Ovary (tissue), 7 donors: ENCODE measurements at regions not wholly inside any gene's neighbourhood (a gene's known extent, or its start where the extent isn't known, plus 50 kb on each side); places are given as distances from the start of the nearest gene placed in this dataset.
A peak's percentile ranks its signal among the peaks of the same experiment; 100 is the strongest.

Experiments
- DNase-seq, 5 donors: peaks; one replicate each; pipeline ENCODE4 v3.0.0-alpha.2; 2019 to 2020
- H3K27ac ChIP-seq, 2 donors: fragments of 200-600 bp; one replicate each; pipeline versions ENCODE4 v1.5.1 to v1.8.0; 2019 to 2022
- H3K27me3 ChIP-seq: fragments of 200-600 bp; one replicate; pipeline ENCODE4 v1.8.0; 2022
- H3K36me3 ChIP-seq: fragments of 200-600 bp; sonication (generic); one replicate; pipeline ENCODE4 v1.5.1; 2019
- H3K4me1 ChIP-seq: one replicate; pipeline ENCODE4 v1.8.1; 2013; ENCODE audit warnings: mild to moderate bottlenecking, moderate library complexity; ENCODE audit not compliant: insufficient read depth
- H3K4me3 ChIP-seq: fragments of 200-600 bp; sonication (generic); one replicate; pipeline ENCODE4 v1.5.1; 2017
- H3K9me3 ChIP-seq, 2 donors: fragments of 200-600 bp in 1 of 2; sonication (generic) in 1 of 2; one replicate each; pipeline versions ENCODE4 v1.5.1 to v1.8.1; 2013 to 2019; ENCODE audit warnings: mild to moderate bottlenecking in 1 of 2, moderate library complexity in 1 of 2
- EP300 ChIP-seq: sonication (generic); formaldehyde crosslinking; IDR thresholded peaks from one replicate; pipeline ENCODE4 v1.6.1; 2017; ENCODE audit warnings: antibody characterized with exemption
- POLR2A ChIP-seq: fragments of 450-650 bp; IDR thresholded peaks from one replicate; pipeline ENCODE4 v1.6.1; 2017; ENCODE audit warnings: antibody characterized with exemption, mild to moderate bottlenecking, moderate library complexity
- WGBS, 3 donors: extraction: QIAGEN DNeasy Blood & Tissue Kit in 1 of 3; methylation state at CpG; one replicate each; pipeline versions ENCODE4 v1.1.5 to v1.1.7; 2013 to 2017; 5-methylcytosine and 5-hydroxymethylcytosine counted together
- intact Hi-C, 4 donors: fragments of 100-400 bp; cut with DNase I; formaldehyde crosslinking; loops; one replicate each; pipeline versions ENCODE4 v1.11.0 to v1.15.1; 2022 to 2023
- TF ChIP-seq, protein P1 (sequence below), 3 donors: fragments of 450-650 bp in 2 of 3; fragments of 200-600 bp in 1 of 3; IDR thresholded peaks; one replicate each; pipeline versions ENCODE4 v1.5.1 to v1.8.0; 2016 to 2022; ENCODE audit warnings: antibody characterized with exemption in 3 of 3, mild to moderate bottlenecking in 1 of 3
- donor health status: DM: no; HTN: no; CAD: no; lungs with moderate emphysema.
- donor health status: DM: no; HTN: no; CAD: no.
- donor health status: Bipolar disorder and iron deficiency.
- donor health status: DM: no; HTN: no; CAD: no.
- donor health status: DM: yes; HTN: yes; CAD: no.

DNA sequence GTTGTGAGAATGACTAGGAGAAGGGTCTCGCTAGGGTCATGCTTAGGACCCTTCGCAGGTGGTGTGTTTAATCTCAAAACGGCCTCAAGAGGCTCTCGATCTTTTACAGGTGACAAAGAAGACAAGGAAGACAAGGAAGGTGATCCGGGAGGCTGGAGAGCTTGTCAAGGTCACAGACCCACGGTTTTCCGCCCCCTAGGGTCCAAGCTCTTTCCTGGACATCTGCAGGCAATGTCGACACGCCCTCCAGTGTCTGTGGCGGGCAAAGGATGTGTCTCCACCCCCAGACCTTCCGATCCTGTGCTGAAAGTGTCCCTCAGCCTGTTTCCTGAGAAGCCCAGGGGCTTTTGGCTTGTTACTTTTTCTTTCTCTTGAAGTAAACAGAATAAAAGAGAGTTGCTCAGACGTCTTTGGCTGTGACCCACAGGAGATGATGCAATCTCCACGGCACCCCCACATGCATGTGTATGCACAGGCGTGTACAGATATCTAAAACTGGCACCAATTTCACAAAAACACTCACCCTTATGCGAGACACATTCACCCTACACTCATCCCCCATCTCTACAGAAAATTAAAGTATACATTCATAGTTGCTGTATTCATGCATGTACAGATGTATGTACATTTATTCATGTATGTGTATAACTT lies 108.8 kb downstream of the KLF13 start:
- H3K36me3 ChIP-seq = no peaks in the 10 kb centered on the region
- no peaks in the 10 kb centered on the region for H3K27me3 ChIP-seq
- H3K9me3 ChIP-seq = no peaks in the 10 kb centered on the region
- 9 to 12% (median 10%) methylated on average over 15 of the region's 15 CpGs for WGBS, 3 donors
- peaks cover 2% of the 10 kb centered on the region for H3K4me1 ChIP-seq
- no peak for TF ChIP-seq POLR2A
- TF ChIP-seq, protein P1, sequence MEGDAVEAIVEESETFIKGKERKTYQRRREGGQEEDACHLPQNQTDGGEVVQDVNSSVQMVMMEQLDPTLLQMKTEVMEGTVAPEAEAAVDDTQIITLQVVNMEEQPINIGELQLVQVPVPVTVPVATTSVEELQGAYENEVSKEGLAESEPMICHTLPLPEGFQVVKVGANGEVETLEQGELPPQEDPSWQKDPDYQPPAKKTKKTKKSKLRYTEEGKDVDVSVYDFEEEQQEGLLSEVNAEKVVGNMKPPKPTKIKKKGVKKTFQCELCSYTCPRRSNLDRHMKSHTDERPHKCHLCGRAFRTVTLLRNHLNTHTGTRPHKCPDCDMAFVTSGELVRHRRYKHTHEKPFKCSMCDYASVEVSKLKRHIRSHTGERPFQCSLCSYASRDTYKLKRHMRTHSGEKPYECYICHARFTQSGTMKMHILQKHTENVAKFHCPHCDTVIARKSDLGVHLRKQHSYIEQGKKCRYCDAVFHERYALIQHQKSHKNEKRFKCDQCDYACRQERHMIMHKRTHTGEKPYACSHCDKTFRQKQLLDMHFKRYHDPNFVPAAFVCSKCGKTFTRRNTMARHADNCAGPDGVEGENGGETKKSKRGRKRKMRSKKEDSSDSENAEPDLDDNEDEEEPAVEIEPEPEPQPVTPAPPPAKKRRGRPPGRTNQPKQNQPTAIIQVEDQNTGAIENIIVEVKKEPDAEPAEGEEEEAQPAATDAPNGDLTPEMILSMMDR (IDR thresholded peaks at IDR 0.05) = peak in 2 of 3 donors; percentile 58 to 65
- peak; percentile 57 to 88 (median 73) for DNase-seq
- intact Hi-C loops = loop anchor here in 1 of 4 donors (5.0 to 10.0 kb wide), 2 partner anchors 68 to 111 kb away; partner anchors contain the start of gene KLF13
- peak overlapping the region in 1 of 2 donors; percentile 36 for H3K27ac ChIP-seq
- H3K4me3 ChIP-seq = no peak overlapping the region

DNA sequence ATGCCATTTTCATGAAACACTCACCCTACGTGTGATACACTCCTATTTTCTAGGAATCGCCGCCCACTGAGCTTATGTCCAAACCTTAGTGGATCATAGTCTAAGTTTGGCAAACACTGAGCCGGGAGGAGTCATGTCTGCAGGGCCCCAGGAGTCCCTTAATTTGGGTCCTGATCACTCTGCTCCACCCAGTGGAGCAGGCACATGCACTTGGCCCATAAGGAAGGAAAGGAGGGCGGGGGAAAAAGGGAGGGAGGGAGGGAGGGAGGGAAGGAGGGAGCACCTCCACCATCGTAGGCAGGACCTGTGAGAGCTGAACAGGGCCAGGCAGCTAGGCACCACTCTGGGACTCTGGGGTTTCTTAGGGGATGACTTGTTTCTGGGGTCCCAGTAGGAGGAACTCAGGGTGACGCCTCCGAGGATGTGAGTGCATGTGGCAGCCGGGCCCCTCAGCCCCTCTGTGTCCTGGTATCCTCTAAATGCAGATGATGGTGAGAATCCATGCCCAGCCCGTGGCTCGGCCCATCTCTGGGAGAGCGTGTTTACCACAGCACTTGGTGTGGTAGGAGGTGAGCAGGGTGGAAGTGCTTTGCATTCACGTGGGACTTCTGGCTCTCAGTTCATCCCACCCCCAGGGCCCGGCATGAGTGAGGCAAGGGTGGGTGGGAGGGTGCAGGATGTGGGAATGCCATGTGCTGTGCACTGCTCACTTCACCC lies 109.4 kb downstream of the KLF13 start:
- DNase-seq = peak in 1 of 5 donors; percentile 57
- no peak overlapping the region for H3K27ac ChIP-seq
- 69 to 73% (median 72%) methylated on average over 14 of the region's 14 CpGs for WGBS, 3 donors
- no peaks in the 10 kb centered on the region for H3K27me3 ChIP-seq
- TF ChIP-seq, protein P1 (IDR thresholded peaks at IDR 0.05) = no peak
- no peak for TF ChIP-seq POLR2A
- TF ChIP-seq EP300 = no peak
- H3K4me3 ChIP-seq = no peak overlapping the region
- no peaks in the 10 kb centered on the region for H3K9me3 ChIP-seq
- no peaks in the 10 kb centered on the region for H3K36me3 ChIP-seq
- intact Hi-C loops = loop anchor here in 1 of 4 donors (5.0 to 10.0 kb wide), 2 partner anchors 69 to 111 kb away; partner anchors contain the start of gene KLF13
- H3K4me1 ChIP-seq = peaks cover 2% of the 10 kb centered on the region

DNA sequence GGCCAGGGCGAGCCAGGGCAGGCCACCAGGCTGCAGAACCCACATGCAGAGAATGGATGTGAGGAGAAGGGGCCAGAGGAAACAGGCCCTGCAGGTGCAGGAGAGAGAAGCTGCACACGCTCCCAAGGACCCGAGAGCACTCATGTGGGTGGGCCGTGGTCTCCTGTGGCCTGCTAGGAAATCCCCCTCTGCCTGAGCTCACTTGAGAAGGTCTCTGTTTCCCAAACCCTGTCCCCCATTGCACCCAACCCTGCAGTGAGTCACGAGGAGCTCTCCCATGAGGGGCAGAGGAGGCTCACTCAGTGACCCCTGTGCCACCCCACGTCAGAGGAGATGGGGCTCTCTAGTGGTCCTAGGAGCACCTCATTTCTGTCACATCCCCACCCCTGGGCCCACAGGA lies 111.1 kb downstream of the KLF13 start:
- no peak for DNase-seq
- no peak overlapping the region for H3K27ac ChIP-seq
- H3K9me3 ChIP-seq = no peaks in the 10 kb centered on the region
- H3K36me3 ChIP-seq = no peaks in the 10 kb centered on the region
- intact Hi-C loops = loop anchor here in 1 of 4 donors (5.0 to 10.0 kb wide), 2 partner anchors 70 to 113 kb away; partner anchors contain the start of gene KLF13
- H3K4me3 ChIP-seq = no peak overlapping the region
- no peaks in the 10 kb centered on the region for H3K27me3 ChIP-seq
- H3K4me1 ChIP-seq = peaks cover 4% of the 10 kb centered on the region
- WGBS, 3 donors = 90 to 92% (median 91%) methylated on average over 5 to 6 of the region's 6 CpGs
- TF ChIP-seq POLR2A = no peak
- no peak for TF ChIP-seq EP300
- TF ChIP-seq, protein P1 (IDR thresholded peaks at IDR 0.05) = no peak

DNA sequence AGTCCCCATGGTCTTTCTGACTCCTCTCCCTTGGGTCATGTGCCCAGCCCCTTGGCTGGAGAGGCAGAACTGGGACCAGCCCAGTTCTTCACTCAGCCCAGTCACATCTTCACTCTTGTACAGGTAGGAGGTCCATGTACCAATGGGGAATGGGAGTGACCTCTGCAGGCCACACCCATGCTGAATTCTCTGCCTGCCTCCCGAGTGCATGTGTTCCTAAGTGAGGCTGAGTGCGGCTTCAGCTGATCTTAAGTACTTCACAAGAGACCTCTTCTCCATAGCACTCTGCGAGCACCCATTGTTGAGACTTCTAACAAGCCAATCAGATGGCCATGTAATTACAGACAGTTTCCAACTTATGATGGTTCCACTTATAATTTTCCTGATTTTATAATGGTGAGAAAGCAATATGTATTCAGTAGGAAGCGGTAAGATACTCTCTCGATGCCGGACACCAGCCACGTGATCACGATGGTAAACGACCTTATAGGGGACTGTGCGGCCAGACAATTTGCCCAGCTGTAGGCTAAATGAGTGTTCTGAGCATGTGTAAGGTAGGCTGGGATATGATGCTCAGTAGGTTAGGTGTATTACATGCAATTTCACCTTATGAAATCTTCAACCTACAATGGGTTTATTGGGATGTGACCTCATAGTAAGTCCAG lies 112.1 kb downstream of the KLF13 start:
- Histone ChIP-seq H3K27me3 (no peaks in the 10 kb centered on the region), H3K9me3 (no peaks in the 10 kb centered on the region), H3K4me1 (peaks cover 4% of the 10 kb centered on the region), H3K4me3 (no peak overlapping the region), H3K36me3 (no peaks in the 10 kb centered on the region), H3K27ac (no peak overlapping the region)
- WGBS, 3 donors = 93 to 95% (median 95%) methylated on average over 10 of the region's 10 CpGs
- no peak for DNase-seq
- TF ChIP-seq POLR2A (no peak), EP300 (no peak)
- TF ChIP-seq, protein P1 (IDR thresholded peaks at IDR 0.05) = no peak
- intact Hi-C loops = loop anchor here in 1 of 4 donors (5.0 to 10.0 kb wide), 2 partner anchors 71 to 114 kb away; partner anchors contain the start of gene KLF13
